GM19351 (cell line): ENCODE measurements at regions not wholly inside any gene's neighbourhood (a gene's known extent, or its start where the extent isn't known, plus 50 kb on each side); places are given as distances from the start of the nearest gene placed in this dataset.

Experiments
- ATAC-seq: cut with Tn5 transposase; IDR thresholded peaks from one replicate; pipeline ENCODE4 v1.9.1; 2021; ENCODE audit warnings: mild to moderate bottlenecking, moderate library complexity; ENCODE audit not compliant: unreplicated experiment

GRCh38 chr12:77323788-77324415 lies 258.5 kb upstream of the E2F7 start:
- ATAC-seq: no peak

GRCh38 chr12:77319166-77319565 lies 253.8 kb upstream of the E2F7 start:
- ATAC-seq: no peak

GRCh38 chr12:77315407-77315806 lies 250.0 kb upstream of the E2F7 start:
- no peak for ATAC-seq

GRCh38 chr12:77314378-77315052 lies 249.1 kb upstream of the E2F7 start:
- no peak for ATAC-seq

- no peak for ATAC-seq
These were observed 242.7 kb upstream of the E2F7 start for GRCh38 chr12:77308056-77308455.

GRCh38 chr12:77300811-77301210 lies 235.4 kb upstream of the E2F7 start:
- no peak for ATAC-seq

GRCh38 chr12:77299910-77300669 lies 234.7 kb upstream of the E2F7 start:
- no peak for ATAC-seq

GRCh38 chr12:77299001-77299400 lies 233.6 kb upstream of the E2F7 start:
- no peak for ATAC-seq

GRCh38 chr12:77294016-77294415 lies 228.6 kb upstream of the E2F7 start:
- no peak for ATAC-seq

GRCh38 chr12:77274926-77275325 lies 209.6 kb upstream of the E2F7 start:
- no peak for ATAC-seq

- ATAC-seq: no peak
These were observed 208.5 kb upstream of the E2F7 start for GRCh38 chr12:77273898-77274297.

GRCh38 chr12:77256956-77257355 lies 191.6 kb upstream of the E2F7 start:
- no peak for ATAC-seq

- ATAC-seq: no peak
These were observed 188.0 kb upstream of the E2F7 start for GRCh38 chr12:77253321-77253720.

- no peak for ATAC-seq
These were observed 186.4 kb upstream of the E2F7 start for GRCh38 chr12:77251799-77252198.

GRCh38 chr12:77249892-77250291 lies 184.5 kb upstream of the E2F7 start:
- no peak for ATAC-seq

- ATAC-seq: no peak
These were observed 182.7 kb upstream of the E2F7 start for GRCh38 chr12:77248036-77248435.

- no peak for ATAC-seq
These were observed 182.2 kb upstream of the E2F7 start for GRCh38 chr12:77247542-77247941.

- ATAC-seq: no peak
These were observed 178.0 kb upstream of the E2F7 start for GRCh38 chr12:77243345-77243744.

GRCh38 chr12:77239617-77240016 lies 174.2 kb upstream of the E2F7 start:
- no peak for ATAC-seq

- ATAC-seq: no peak
These were observed 173.0 kb upstream of the E2F7 start for GRCh38 chr12:77238335-77238734.

GRCh38 chr12:77237896-77238295 lies 172.5 kb upstream of the E2F7 start:
- ATAC-seq: no peak

- no peak for ATAC-seq
These were observed 170.7 kb upstream of the E2F7 start for GRCh38 chr12:77236066-77236465.
